GM19099 (cell line): ENCODE measurements at regions not wholly inside any gene's neighbourhood (a gene's known extent, or its start where the extent isn't known, plus 50 kb on each side); places are given as distances from the start of the nearest gene placed in this dataset.

Experiments
- POLR2A ChIP-seq: IDR thresholded peaks from 3 replicates; pipeline ENCODE4 v1.6.1; 2011; ENCODE audit warnings: low read depth; ENCODE audit not compliant: insufficient read length; ENCODE audit errors: extremely low read depth

- no peak for TF ChIP-seq POLR2A
Measured at GRCh38 chr18:1078301-1078700, 173.6 kb downstream of the ADCYAP1 start.

GRCh38 chr18:1090758-1091157, 186.1 kb downstream of the ADCYAP1 start:
- TF ChIP-seq POLR2A = no peak

GRCh38 chr18:1092228-1092627, 187.6 kb downstream of the ADCYAP1 start:
- TF ChIP-seq POLR2A = no peak

GRCh38 chr18:1094409-1094808, 189.7 kb downstream of the ADCYAP1 start:
- no peak for TF ChIP-seq POLR2A

- no peak for TF ChIP-seq POLR2A
Measured at GRCh38 chr18:1102848-1103247, 198.2 kb downstream of the ADCYAP1 start.

GRCh38 chr18:1103537-1103936, 198.9 kb downstream of the ADCYAP1 start:
- TF ChIP-seq POLR2A = no peak

GRCh38 chr18:1104181-1104881, 199.7 kb downstream of the ADCYAP1 start:
- TF ChIP-seq POLR2A = no peak

- no peak for TF ChIP-seq POLR2A
Measured at GRCh38 chr18:1124495-1124894, 219.8 kb downstream of the ADCYAP1 start.

- no peak for TF ChIP-seq POLR2A
Measured at GRCh38 chr18:1133541-1133940, 228.9 kb downstream of the ADCYAP1 start.

GRCh38 chr18:1147730-1148129, 243.1 kb downstream of the ADCYAP1 start:
- TF ChIP-seq POLR2A = no peak

GRCh38 chr18:1149709-1150108, 245.0 kb downstream of the ADCYAP1 start:
- no peak for TF ChIP-seq POLR2A

GRCh38 chr18:1150344-1150743, 245.7 kb downstream of the ADCYAP1 start:
- TF ChIP-seq POLR2A = no peak

- no peak for TF ChIP-seq POLR2A
Measured at GRCh38 chr18:1173593-1173992, 268.9 kb downstream of the ADCYAP1 start.

- TF ChIP-seq POLR2A = no peak
Measured at GRCh38 chr18:1177232-1177631, 272.6 kb downstream of the ADCYAP1 start.

GRCh38 chr18:1191341-1191740, 286.7 kb downstream of the ADCYAP1 start:
- TF ChIP-seq POLR2A = no peak

- no peak for TF ChIP-seq POLR2A
Measured at GRCh38 chr18:1213126-1213525, 308.5 kb downstream of the ADCYAP1 start.

GRCh38 chr18:1222880-1223279, 318.2 kb downstream of the ADCYAP1 start:
- no peak for TF ChIP-seq POLR2A

GRCh38 chr18:1227025-1227424, 322.4 kb downstream of the ADCYAP1 start:
- TF ChIP-seq POLR2A = no peak

- no peak for TF ChIP-seq POLR2A
Measured at GRCh38 chr18:1229634-1230033, 325.0 kb downstream of the ADCYAP1 start.
